GM12875 (cell line): ENCODE measurements at regions not wholly inside any gene's neighbourhood (a gene's known extent, or its start where the extent isn't known, plus 50 kb on each side); places are given as distances from the start of the nearest gene placed in this dataset.
"Not testable (repeated sequence)": the region's sequence is repeated elsewhere in the genome, so short reads cannot be mapped to it uniquely, and the experiment has no call there.

ENCODE experiments used
- H3K4me3 ChIP-seq: one replicate; pipeline ENCODE4 v1.5.1; 2011; ENCODE audit warnings: low read depth, low read length, control low read depth
- CTCF ChIP-seq: IDR thresholded peaks from 2 replicates; pipeline ENCODE4 v1.5.1; 2011; ENCODE audit warnings: low read depth, mild to moderate bottlenecking, control low read depth, inconsistent platforms, low read length, moderate library complexity, borderline replicate concordance; ENCODE audit not compliant: insufficient read depth

GRCh38 chr3:21962456-21962855 lies 211.4 kb upstream of the ZNF385D start:
- H3K4me3 ChIP-seq, result no peak overlapping the region
- no peak for TF ChIP-seq CTCF

- not testable (repeated sequence) for H3K4me3 ChIP-seq
These were observed 215.4 kb upstream of the ZNF385D start for GRCh38 chr3:21966457-21966856.

- no peak overlapping the region for H3K4me3 ChIP-seq
- TF ChIP-seq CTCF, result no peak
These were observed 228.7 kb upstream of the ZNF385D start for GRCh38 chr3:21979706-21980105.

- TF ChIP-seq CTCF, result no peak
- H3K4me3 ChIP-seq, result no peak overlapping the region
These were observed 238.5 kb upstream of the ZNF385D start for GRCh38 chr3:21989341-21990042.

- TF ChIP-seq CTCF, result no peak
- no peak overlapping the region for H3K4me3 ChIP-seq
These were observed 240.1 kb upstream of the ZNF385D start for GRCh38 chr3:21991061-21991460.

- no peak for TF ChIP-seq CTCF
- H3K4me3 ChIP-seq, result no peak overlapping the region
These were observed 244.1 kb upstream of the ZNF385D start for GRCh38 chr3:21995079-21995607.

- no peak for TF ChIP-seq CTCF
These were observed 256.4 kb upstream of the ZNF385D start for GRCh38 chr3:22007368-22007767.

More at GRCh38 chr3:22007368-22007767, 256.4 kb upstream of the ZNF385D start:
- no peak overlapping the region for H3K4me3 ChIP-seq
